SIG-M5 (cell line): ENCODE measurements at regions not wholly inside any gene's neighbourhood (a gene's known extent, or its start where the extent isn't known, plus 50 kb on each side); places are given as distances from the start of the nearest gene placed in this dataset.

Experiments
- DNase-seq: peaks from one replicate; lab custom pipeline; 2025; lab: John Stamatoyannopoulos, UW

GRCh38 chr10:123606955-123607354, 59.2 kb upstream of the GPR26 start:
- no peak for DNase-seq

GRCh38 chr10:123607386-123607785, 58.8 kb upstream of the GPR26 start:
- no peak for DNase-seq

GRCh38 chr10:123608047-123608446, 58.1 kb upstream of the GPR26 start:
- DNase-seq = no peak

DNA sequence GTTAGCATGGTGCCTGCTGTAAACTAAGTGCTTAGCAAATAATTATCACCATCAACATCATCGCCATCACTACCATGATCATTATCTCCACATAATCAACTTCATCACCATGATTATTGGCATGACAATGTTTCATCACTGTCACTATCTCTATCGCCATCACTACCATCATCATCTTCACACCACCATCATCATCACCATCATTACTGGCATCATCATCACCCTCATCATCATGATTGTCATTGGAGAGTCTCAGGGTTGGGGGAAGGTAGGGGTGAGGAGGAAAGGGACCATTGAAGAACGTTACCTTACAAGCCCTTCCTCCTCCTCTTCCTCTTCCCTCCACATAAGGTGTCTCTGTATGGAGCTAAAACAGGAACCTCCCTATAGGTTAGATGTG, 54.9 kb upstream of the GPR26 start:
- DNase-seq = no peak

DNA sequence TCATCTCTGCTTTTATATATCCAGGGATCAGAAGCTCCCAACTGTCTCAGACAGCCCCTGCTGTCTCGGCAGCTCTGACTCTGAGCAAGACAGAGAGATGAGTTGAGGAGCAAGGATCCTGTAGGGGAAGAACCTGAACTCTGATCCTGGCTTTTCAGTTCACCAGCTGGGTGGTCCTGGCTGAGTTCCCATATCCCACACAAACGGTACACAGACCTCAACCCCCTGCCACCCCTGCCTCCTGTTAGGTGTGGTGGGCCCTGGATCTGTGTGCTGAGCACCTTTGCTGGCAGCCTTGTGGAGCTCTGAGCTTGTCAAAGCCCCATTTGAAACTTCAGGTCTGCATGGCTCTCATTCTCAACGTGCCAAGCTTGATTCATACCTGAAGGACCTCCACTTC, 54.3 kb upstream of the GPR26 start:
- no peak for DNase-seq

- DNase-seq = no peak
Measured at GRCh38 chr10:123613346-123613850, 52.8 kb upstream of the GPR26 start.

- DNase-seq = no peak
Measured at GRCh38 chr10:123614888-123615287, 51.3 kb upstream of the GPR26 start.
